GM12878 (cell line): ENCODE measurements at regions not wholly inside any gene's neighbourhood (a gene's known extent, or its start where the extent isn't known, plus 50 kb on each side); places are given as distances from the start of the nearest gene placed in this dataset.

ENCODE experiments used
- ATAC-seq: fragments of 200-7000 bp; cut with Tn5 transposase; 3 replicates; pipeline ENCODE4 v1.9.1; 2020; ENCODE audit warnings: mild to moderate bottlenecking, moderate library complexity
- BruUV-seq: library from RNA; stranded (reverse); fragments of 400-500 nt; replicated peaks from 2 replicates; lab custom pipeline; 2021; lab: Mats Ljungman, UMichigan
- CTCF ChIA-PET: fragments of 300-600 bp; sonication (Branson Sonifier 250); formaldehyde crosslinking; extraction: SDS; loops from one replicate; lab custom pipeline; 2021; ENCODE audit warnings: inconsistent platforms; lab: Yijun Ruan, JAX
- POLR2A ChIA-PET: fragments of 350-600 bp; formaldehyde crosslinking; extraction: SDS; loops from one replicate; lab custom pipeline; 2021; ENCODE audit warnings: inconsistent platforms; lab: Charles Lee
- RAD21 ChIA-PET: fragments of 300-600 bp; sonication (Branson Sonifier 250); formaldehyde crosslinking; loops from one replicate; lab custom pipeline; 2023; ENCODE audit warnings: antibody characterized with exemption; ENCODE audit not compliant: unreplicated experiment; lab: Charles Lee
- SMC1A ChIA-PET: fragments of 300-600 bp; sonication (Branson Sonifier 250); formaldehyde crosslinking; loops from one replicate; lab custom pipeline; 2023; ENCODE audit not compliant: unreplicated experiment, uncharacterized antibody; lab: Charles Lee
- DNase-seq: peaks from one replicate; pipeline ENCODE4 v3.0.0-alpha.2; 2011; ENCODE audit warnings: low read depth, low spot score
- FAIRE-seq: peaks from 3 replicates; lab custom pipeline; 2011; peaks lifted over from hg19 to GRCh38; lab: Jason Lieb, UNC
- H2AFZ ChIP-seq: 2 replicates; pipeline ENCODE4 v1.6.0; 2011; ENCODE audit warnings: low read depth, low read length, control low read depth; ENCODE audit not compliant: control insufficient read depth
- H3K27ac ChIP-seq: 2 replicates; pipeline ENCODE4 v1.5.1; 2011; ENCODE audit warnings: control low read depth; ENCODE audit not compliant: control insufficient read depth, insufficient read depth
- H3K27me3 ChIP-seq, 2 experiments: replicated peaks in 1 of 2; 2 replicates each; pipeline versions ENCODE4 v1.6.0 to v1.6.1; 2011; ENCODE audit warnings: low read length in 1 of 2; ENCODE audit not compliant: control insufficient read depth in 2 of 2, insufficient read depth in 2 of 2
- H3K36me3 ChIP-seq, 2 experiments: 2 replicates each; pipeline ENCODE4 v1.5.1; 2011; ENCODE audit warnings: low read length in 1 of 2; ENCODE audit not compliant: control insufficient read depth in 2 of 2, insufficient read depth in 2 of 2
- H3K4me1 ChIP-seq: 2 replicates; pipeline ENCODE4 v1.6.1; 2011; ENCODE audit warnings: mild to moderate bottlenecking, low read length, moderate library complexity, mixed read lengths; ENCODE audit not compliant: control insufficient read depth, insufficient read depth
- H3K4me2 ChIP-seq: 2 replicates; pipeline ENCODE4 v1.6.0; 2011; ENCODE audit warnings: control low read depth; ENCODE audit not compliant: control insufficient read depth, insufficient read depth
- H3K4me3 ChIP-seq: fragments of 200-600 bp; sonication (generic); 2 replicates; pipeline ENCODE4 v1.5.1; 2016
- H3K79me2 ChIP-seq: 2 replicates; pipeline ENCODE4 v1.6.0; 2011; ENCODE audit warnings: low read length; ENCODE audit not compliant: control insufficient read depth, insufficient read depth
- H3K9ac ChIP-seq: 2 replicates; pipeline ENCODE4 v1.8.0; 2011; ENCODE audit warnings: low read length, control low read depth, mixed read lengths; ENCODE audit not compliant: control insufficient read depth, insufficient read depth
- H3K9me3 ChIP-seq: replicated peaks from 3 replicates; pipeline ENCODE4 v1.5.1; 2011; ENCODE audit warnings: mild to moderate bottlenecking, low read length; ENCODE audit not compliant: control insufficient read depth, insufficient read depth
- H4K20me1 ChIP-seq: 2 replicates; pipeline ENCODE4 v1.6.0; 2011; ENCODE audit not compliant: control insufficient read depth, insufficient read depth
- CBFB ChIP-seq: IDR thresholded peaks from 2 replicates; pipeline ENCODE4 v1.6.1; 2016; ENCODE audit warnings: antibody characterized with exemption, low read depth
- E2F8 ChIP-seq: fragments of 450-650 bp; IDR thresholded peaks from 2 replicates; pipeline ENCODE4 v1.6.1; 2018; ENCODE audit warnings: mild to moderate bottlenecking, low read depth, moderate library complexity; ENCODE audit not compliant: partially characterized antibody
- IRF4 ChIP-seq: IDR thresholded peaks from 2 replicates; pipeline ENCODE4 v1.6.1; 2011; ENCODE audit warnings: low read depth, low read length
- MTA2 ChIP-seq: fragments of 450-650 bp; IDR thresholded peaks from 2 replicates; pipeline ENCODE4 v1.6.1; 2016; ENCODE audit warnings: low read depth, mild to moderate bottlenecking, moderate library complexity
- PAX5 ChIP-seq: IDR thresholded peaks from 2 replicates; pipeline ENCODE4 v1.6.1; 2011; ENCODE audit warnings: low read depth, low read length, borderline replicate concordance
- RFX5 ChIP-seq: IDR thresholded peaks from 2 replicates; pipeline ENCODE4 v1.6.1; 2011; ENCODE audit warnings: low read depth, low read length, improper control_type of control experiment
- SPI1 ChIP-seq: IDR thresholded peaks from 2 replicates; pipeline ENCODE4 v1.6.1; 2011; ENCODE audit warnings: low read depth, mild to moderate bottlenecking, low read length, moderate library complexity, borderline replicate concordance; ENCODE audit not compliant: insufficient read depth
- TCF7 ChIP-seq: IDR thresholded peaks from 2 replicates; pipeline ENCODE4 v1.6.1; 2014; ENCODE audit warnings: antibody characterized with exemption, borderline replicate concordance
- USF2 ChIP-seq: IDR thresholded peaks from 2 replicates; pipeline ENCODE4 v1.6.1; 2011; ENCODE audit warnings: low read depth, low read length, improper control_type of control experiment, borderline replicate concordance
- ZNF622 ChIP-seq: fragments of 450-650 bp; IDR thresholded peaks from 2 replicates; pipeline ENCODE4 v1.6.1; 2017; ENCODE audit warnings: mild to moderate bottlenecking, inconsistent platforms
- WGBS: methylation state at CpG from one replicate; pipeline ENCODE4 v1.1.6; 2016; ENCODE audit warnings: low lambda C conversion rate; ENCODE audit not compliant: insufficient replicate concordance, insufficient coverage; ENCODE audit errors: missing lambda C conversion rate; 5-methylcytosine and 5-hydroxymethylcytosine counted together
- in situ Hi-C: fragments of 300-500 bp; cut with MboI; formaldehyde crosslinking; loops from 9 replicates; pipeline ENCODE4 v1.14.3; 2018; ENCODE audit warnings: mixed read lengths
- intact Hi-C: fragments of 100-400 bp; cut with micrococcal nuclease; formaldehyde crosslinking; loops from one replicate; pipeline ENCODE4 v1.14.2; 2022; ENCODE audit not compliant: unreplicated experiment

GRCh38 chr2:7242189-7242867 is 325.1 kb downstream of the RNF144A start (continued):
- TF ChIP-seq TCF7 = no peak
- no peak for TF ChIP-seq RFX5
- peak; percentile 34; the same call in 1 of the 2 replicates for TF ChIP-seq SPI1
- TF ChIP-seq E2F8 = no peak
- TF ChIP-seq USF2 = no peak
- TF ChIP-seq MTA2 = no peak
- no peak for TF ChIP-seq PAX5

GRCh38 chr2:7243276-7243675 is 326.1 kb downstream of the RNF144A start:
- Histone ChIP-seq H3K4me2 (no peak overlapping the region), H3K9me3 (no peaks in the 10 kb centered on the region), H3K4me3 (no peak overlapping the region), H3K4me1 (no peaks in the 10 kb centered on the region), H2AFZ (no peak overlapping the region), H3K27me3 (no peaks in the 10 kb centered on the region), H3K9ac (no peak overlapping the region), H3K27ac (no peak overlapping the region), H3K36me3 (no peaks in the 10 kb centered on the region), H3K79me2 (no peaks in the 10 kb centered on the region), H4K20me1 (no peaks in the 10 kb centered on the region)
- DNase-seq (no peak), FAIRE-seq (no peak), ATAC-seq (no peak)
- 9% methylated on average over 4 of the region's 4 CpGs for WGBS
- ChIA-PET SMC1A (no interaction called here), CTCF (no interaction called here), POLR2A (no interaction called here), RAD21 (no interaction called here)
- BruUV-seq = no TSS peak
- in situ Hi-C loops = no loop called here
- intact Hi-C loops = no loop called here
- TF ChIP-seq ZNF622 (no peak), CBFB (no peak), IRF4 (no peak)
